ENCODE measurements at regions not wholly inside any gene's neighbourhood (a gene's known extent, or its start where the extent isn't known, plus 50 kb on each side); places are given as distances from the start of the nearest gene placed in this dataset.

DNA sequence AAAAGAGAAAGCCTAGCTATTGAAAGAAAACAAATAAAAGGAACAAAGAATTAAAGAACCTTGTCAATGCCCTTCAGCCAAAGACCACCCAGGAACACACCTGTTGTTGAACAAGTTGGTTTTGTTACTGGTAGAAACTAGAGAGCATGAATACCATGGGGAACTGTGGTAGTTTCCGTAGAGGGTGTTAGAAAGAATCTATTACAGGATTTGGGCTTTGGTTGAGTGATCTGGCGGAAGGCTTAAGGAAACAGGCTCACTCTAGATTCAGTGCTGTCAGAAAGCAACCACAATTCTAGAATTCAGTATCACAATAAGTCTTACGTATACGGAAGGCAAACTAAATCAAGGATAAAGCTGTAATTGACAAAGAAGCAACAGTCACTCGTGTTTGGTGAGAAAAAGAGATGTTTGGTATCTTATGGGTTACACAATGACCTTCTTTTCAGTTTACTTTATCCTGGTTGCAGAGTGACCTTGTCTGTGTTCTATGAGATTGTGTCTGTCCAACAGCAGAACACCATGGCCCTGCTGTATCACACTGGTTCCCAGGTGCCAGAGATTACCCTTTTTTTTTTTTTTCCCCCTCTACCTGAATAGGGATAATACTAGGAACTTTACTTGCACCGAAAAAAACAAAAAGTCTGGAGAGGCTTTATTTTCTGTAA, 265.9 kb downstream of the SHQ1 start:
- Histone ChIP-seq H3K4me3 (ENCODE audit: low read depth, low read length) (no peak overlapping the region), H3K36me3 (no peaks in the 10 kb centered on the region), H3K9me3 (no peaks in the 10 kb centered on the region), H3K27me3 (no peaks in the 10 kb centered on the region), H3K4me1 (peaks cover 4% of the 10 kb centered on the region)
- DNase-seq: no peak
- no peak for TF ChIP-seq CTCF (IDR thresholded peaks at IDR 0.05; ENCODE audit: low read depth, low read length)

- Histone ChIP-seq H3K4me1 (peaks cover 4% of the 10 kb centered on the region), H3K27me3 (no peaks in the 10 kb centered on the region), H3K36me3 (no peaks in the 10 kb centered on the region), H3K9me3 (no peaks in the 10 kb centered on the region), H3K4me3 (ENCODE audit: low read depth, low read length) (no peak overlapping the region)
- DNase-seq: no peak
- no peak for TF ChIP-seq CTCF (IDR thresholded peaks at IDR 0.05; ENCODE audit: low read depth, low read length)
Observed at GRCh38 chr3:72580900-72581299, 267.3 kb downstream of the SHQ1 start.

DNA sequence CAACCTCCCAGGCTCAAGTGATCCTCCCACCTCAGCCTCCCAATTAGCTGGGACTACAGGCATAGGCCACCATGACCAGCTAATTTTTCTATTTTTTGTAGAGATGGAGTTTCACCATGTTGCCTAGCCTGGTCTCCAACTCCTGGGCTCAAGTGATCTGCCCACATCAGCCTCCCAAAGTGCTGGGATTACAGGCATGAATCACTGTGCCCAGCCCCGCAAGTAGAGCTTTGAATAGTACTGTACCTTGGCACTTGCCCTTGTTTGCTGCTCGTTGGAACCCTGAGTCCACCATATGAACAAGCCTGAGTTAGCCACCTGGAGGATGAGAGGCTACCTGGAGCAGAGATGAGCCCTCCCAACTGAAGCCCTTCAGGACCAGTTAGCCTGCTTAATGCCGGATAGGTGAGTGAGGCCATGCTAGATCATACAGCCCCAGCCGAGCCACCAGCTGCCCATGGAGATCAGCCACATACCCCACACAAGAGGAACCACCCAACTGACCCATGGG, 267.9 kb downstream of the SHQ1 start:
- H3K27me3 ChIP-seq: no peaks in the 10 kb centered on the region
- no peaks in the 10 kb centered on the region for H3K9me3 ChIP-seq
- no peak for TF ChIP-seq CTCF (IDR thresholded peaks at IDR 0.05; ENCODE audit: low read depth, low read length)
- no peaks in the 10 kb centered on the region for H3K36me3 ChIP-seq
- no peak for DNase-seq
- no peak overlapping the region for H3K4me3 ChIP-seq (ENCODE audit: low read depth, low read length)
- peaks cover 4% of the 10 kb centered on the region for H3K4me1 ChIP-seq

DNA sequence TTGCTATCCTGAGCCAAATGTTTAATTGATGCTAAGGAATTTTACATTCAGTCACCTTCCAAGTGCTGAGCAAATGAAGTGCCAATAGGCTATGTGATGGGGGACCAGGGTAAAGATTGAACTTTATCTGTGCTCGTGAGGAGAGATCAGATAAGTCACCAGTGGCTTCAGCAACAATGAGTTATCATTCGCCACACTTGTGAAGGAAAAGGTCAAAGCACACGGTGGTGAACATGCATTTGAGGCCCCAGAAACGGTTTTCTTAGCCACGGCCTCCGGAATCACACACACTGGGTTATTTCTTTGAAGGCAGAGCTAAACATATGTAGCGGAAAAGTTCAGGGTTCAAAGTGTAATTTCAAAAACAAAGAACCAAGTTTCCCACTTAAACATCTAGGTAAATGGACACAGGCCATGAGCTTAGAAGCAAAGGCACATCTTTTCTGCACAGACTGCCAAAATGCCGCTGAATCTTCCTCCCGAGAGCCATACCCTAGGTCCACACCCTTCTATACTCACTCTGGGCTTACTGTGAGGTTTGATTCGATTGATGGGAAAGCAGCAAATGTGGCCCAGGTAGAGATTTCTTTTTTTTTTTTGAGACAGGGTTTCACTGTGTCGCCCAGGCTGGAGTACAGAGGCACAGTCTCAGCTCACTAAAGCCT, 268.5 kb downstream of the SHQ1 start:
- no peak for TF ChIP-seq CTCF (IDR thresholded peaks at IDR 0.05; ENCODE audit: low read depth, low read length)
- H3K36me3 ChIP-seq: no peaks in the 10 kb centered on the region
- H3K27me3 ChIP-seq: no peaks in the 10 kb centered on the region
- H3K9me3 ChIP-seq: no peaks in the 10 kb centered on the region
- H3K4me1 ChIP-seq: peaks cover 4% of the 10 kb centered on the region
- H3K4me3 ChIP-seq (ENCODE audit: low read depth, low read length): no peak overlapping the region
- DNase-seq: no peak

DNA sequence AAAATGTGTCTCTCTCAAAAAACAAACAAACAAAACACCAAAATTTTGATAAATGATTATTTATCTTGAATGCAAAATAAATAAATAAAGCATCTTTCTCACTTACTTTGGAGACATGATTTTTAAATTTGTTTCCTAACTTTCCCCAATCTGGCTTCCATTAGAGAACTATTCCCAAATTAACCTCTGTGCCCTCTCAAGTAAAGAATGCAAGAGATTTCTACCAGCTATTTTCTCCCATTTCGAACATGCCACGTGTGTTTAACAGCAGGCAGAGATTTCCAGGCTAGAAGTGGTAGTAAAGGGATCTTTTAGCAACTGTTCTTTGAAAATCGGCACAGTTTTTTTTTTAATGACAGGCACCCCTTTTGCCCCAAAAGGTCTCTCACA, 269.1 kb downstream of the SHQ1 start:
- no peak for TF ChIP-seq CTCF (IDR thresholded peaks at IDR 0.05; ENCODE audit: low read depth, low read length)
- no peaks in the 10 kb centered on the region for H3K27me3 ChIP-seq
- no peak overlapping the region for H3K4me3 ChIP-seq (ENCODE audit: low read depth, low read length)
- H3K36me3 ChIP-seq: no peaks in the 10 kb centered on the region
- peaks cover 4% of the 10 kb centered on the region for H3K4me1 ChIP-seq
- no peaks in the 10 kb centered on the region for H3K9me3 ChIP-seq
- no peak for DNase-seq

DNA sequence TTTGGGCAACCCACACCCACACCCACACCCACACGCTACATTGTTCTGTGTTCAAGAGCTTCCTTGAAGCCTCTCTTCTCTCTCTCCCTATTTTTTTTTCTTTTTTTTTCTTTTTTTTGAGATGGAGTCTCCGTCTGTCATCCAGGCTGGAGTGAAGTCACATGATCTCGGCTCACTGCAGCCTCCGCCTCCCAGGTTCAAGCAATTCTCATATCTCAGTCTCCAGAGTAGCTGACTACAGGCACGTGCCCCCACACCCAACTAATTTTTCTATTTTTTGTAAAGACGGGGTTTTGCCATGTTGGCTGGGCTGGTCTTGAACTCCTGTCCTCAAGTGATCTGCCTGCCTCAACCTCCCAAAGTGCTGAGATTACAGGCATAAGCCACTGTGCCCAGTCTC, 271.1 kb downstream of the SHQ1 start:
- no peak for TF ChIP-seq CTCF (IDR thresholded peaks at IDR 0.05; ENCODE audit: low read depth, low read length)
- Histone ChIP-seq H3K4me3 (ENCODE audit: low read depth, low read length) (no peak overlapping the region), H3K36me3 (no peaks in the 10 kb centered on the region), H3K9me3 (no peaks in the 10 kb centered on the region), H3K4me1 (peaks cover 2% of the 10 kb centered on the region), H3K27me3 (no peaks in the 10 kb centered on the region)
- no peak for DNase-seq

All from BE2C (cell line).